IMR-90 (cell line): ENCODE measurements at regions not wholly inside any gene's neighbourhood (a gene's known extent, or its start where the extent isn't known, plus 50 kb on each side); places are given as distances from the start of the nearest gene placed in this dataset.

Experiments used
- CHD1 ChIP-seq: IDR thresholded peaks from 2 replicates; pipeline ENCODE4 v1.6.1; 2012; ENCODE audit warnings: low read depth, low read length, improper control_type of control experiment
- CTCF ChIP-seq: conservative IDR thresholded peaks from 2 replicates; pipeline ENCODE4 v1.5.1; 2012; ENCODE audit warnings: mild to moderate bottlenecking, low read depth, low read length, improper control_type of control experiment
- POLR2A ChIP-seq: IDR thresholded peaks from 2 replicates; pipeline ENCODE4 v1.6.1; 2012; ENCODE audit warnings: mild to moderate bottlenecking, low read depth, low read length
- RFX5 ChIP-seq: IDR thresholded peaks from 2 replicates; pipeline ENCODE4 v1.8.0; 2012; ENCODE audit warnings: low read depth, mild to moderate bottlenecking, low read length, moderate library complexity

- no peak for TF ChIP-seq CHD1
- TF ChIP-seq POLR2A = no peak
- no peak for TF ChIP-seq RFX5
- no peak for TF ChIP-seq CTCF
Observed at GRCh38 chr7:400901-401485, 111.0 kb downstream of the FOXL3 start.
